ENCODE measurements at regions not wholly inside any gene's neighbourhood (a gene's known extent, or its start where the extent isn't known, plus 50 kb on each side); places are given as distances from the start of the nearest gene placed in this dataset.

DNA sequence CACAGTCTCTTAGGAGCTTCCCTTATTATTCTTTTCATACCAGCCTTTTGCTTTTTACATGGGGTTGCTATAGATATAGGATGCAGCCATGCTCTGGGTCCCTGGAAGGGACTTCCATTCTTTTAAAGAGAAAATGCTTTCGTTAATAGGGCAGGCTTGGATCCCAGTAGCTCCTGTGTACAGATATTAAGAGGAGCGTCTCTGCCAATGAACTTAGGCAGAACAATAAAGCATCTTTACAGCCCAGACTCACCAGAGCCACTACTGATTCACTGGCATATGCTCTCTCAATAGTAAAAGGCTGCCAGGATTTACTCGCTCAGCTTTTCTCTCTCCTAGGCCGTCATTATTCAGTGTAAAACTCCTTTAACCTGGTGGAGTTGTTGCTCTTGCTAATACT is 1385.4 kb upstream of the PIK3C3 start:
- TF ChIP-seq, protein P1, sequence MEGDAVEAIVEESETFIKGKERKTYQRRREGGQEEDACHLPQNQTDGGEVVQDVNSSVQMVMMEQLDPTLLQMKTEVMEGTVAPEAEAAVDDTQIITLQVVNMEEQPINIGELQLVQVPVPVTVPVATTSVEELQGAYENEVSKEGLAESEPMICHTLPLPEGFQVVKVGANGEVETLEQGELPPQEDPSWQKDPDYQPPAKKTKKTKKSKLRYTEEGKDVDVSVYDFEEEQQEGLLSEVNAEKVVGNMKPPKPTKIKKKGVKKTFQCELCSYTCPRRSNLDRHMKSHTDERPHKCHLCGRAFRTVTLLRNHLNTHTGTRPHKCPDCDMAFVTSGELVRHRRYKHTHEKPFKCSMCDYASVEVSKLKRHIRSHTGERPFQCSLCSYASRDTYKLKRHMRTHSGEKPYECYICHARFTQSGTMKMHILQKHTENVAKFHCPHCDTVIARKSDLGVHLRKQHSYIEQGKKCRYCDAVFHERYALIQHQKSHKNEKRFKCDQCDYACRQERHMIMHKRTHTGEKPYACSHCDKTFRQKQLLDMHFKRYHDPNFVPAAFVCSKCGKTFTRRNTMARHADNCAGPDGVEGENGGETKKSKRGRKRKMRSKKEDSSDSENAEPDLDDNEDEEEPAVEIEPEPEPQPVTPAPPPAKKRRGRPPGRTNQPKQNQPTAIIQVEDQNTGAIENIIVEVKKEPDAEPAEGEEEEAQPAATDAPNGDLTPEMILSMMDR (IDR thresholded peaks at IDR 0.05): no peak
- TF ChIP-seq POLR2A (IDR thresholded peaks at IDR 0.05): no peak
